MM.1S (cell line): ENCODE measurements at regions not wholly inside any gene's neighbourhood (a gene's known extent, or its start where the extent isn't known, plus 50 kb on each side); places are given as distances from the start of the nearest gene placed in this dataset.
A peak's percentile ranks its signal among the peaks of the same experiment; 100 is the strongest.

Source experiments
- EZH2 ChIP-seq: fragments of 300-600 bp; sonication (generic); optimal IDR thresholded peaks from 2 replicates; pipeline ENCODE3; 2017; ENCODE audit warnings: low read depth, mild to moderate bottlenecking, antibody characterized with exemption, low read length, mixed read lengths
- TF ChIP-seq, protein P1 (sequence below): fragments of 300-600 bp; sonication (generic); IDR thresholded peaks from 2 replicates; pipeline ENCODE4 v1.5.1; 2016; ENCODE audit warnings: antibody characterized with exemption, low read length, mixed read lengths

- TF ChIP-seq, protein P1, sequence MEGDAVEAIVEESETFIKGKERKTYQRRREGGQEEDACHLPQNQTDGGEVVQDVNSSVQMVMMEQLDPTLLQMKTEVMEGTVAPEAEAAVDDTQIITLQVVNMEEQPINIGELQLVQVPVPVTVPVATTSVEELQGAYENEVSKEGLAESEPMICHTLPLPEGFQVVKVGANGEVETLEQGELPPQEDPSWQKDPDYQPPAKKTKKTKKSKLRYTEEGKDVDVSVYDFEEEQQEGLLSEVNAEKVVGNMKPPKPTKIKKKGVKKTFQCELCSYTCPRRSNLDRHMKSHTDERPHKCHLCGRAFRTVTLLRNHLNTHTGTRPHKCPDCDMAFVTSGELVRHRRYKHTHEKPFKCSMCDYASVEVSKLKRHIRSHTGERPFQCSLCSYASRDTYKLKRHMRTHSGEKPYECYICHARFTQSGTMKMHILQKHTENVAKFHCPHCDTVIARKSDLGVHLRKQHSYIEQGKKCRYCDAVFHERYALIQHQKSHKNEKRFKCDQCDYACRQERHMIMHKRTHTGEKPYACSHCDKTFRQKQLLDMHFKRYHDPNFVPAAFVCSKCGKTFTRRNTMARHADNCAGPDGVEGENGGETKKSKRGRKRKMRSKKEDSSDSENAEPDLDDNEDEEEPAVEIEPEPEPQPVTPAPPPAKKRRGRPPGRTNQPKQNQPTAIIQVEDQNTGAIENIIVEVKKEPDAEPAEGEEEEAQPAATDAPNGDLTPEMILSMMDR, result peak; percentile 16
- no peak for TF ChIP-seq EZH2
These were observed 98.1 kb upstream of the VRK1 start for GRCh38 chr14:96698960-96699539.
